Muscle of back (tissue), 3 donors: ENCODE measurements at regions not wholly inside any gene's neighbourhood (a gene's known extent, or its start where the extent isn't known, plus 50 kb on each side); places are given as distances from the start of the nearest gene placed in this dataset.
A peak's percentile ranks its signal among the peaks of the same experiment; 100 is the strongest.
"Not testable (repeated sequence)": the region's sequence is repeated elsewhere in the genome, so short reads cannot be mapped to it uniquely, and the experiment has no call there.

ENCODE experiments used
- DNase-seq, 3 donors: peaks; one replicate each; pipeline versions ENCODE4 v3.0.0 to v3.0.0-alpha.2; 2013

- DNase-seq, result no peak
Observed at GRCh38 chr6:6479785-6480184, 108.7 kb upstream of the LY86 start.

GRCh38 chr6:6482256-6482655 is 106.3 kb upstream of the LY86 start:
- no peak for DNase-seq

- DNase-seq, result no peak
Observed at GRCh38 chr6:6483168-6483567, 105.4 kb upstream of the LY86 start.

GRCh38 chr6:6483733-6484132 is 104.8 kb upstream of the LY86 start:
- DNase-seq, result no peak

GRCh38 chr6:6484681-6485080 is 103.8 kb upstream of the LY86 start:
- no peak for DNase-seq

- DNase-seq, result no peak
Observed at GRCh38 chr6:6486595-6486994, 101.9 kb upstream of the LY86 start.

- DNase-seq, result no peak
Observed at GRCh38 chr6:6491761-6492160, 96.8 kb upstream of the LY86 start.

- no peak for DNase-seq
Observed at GRCh38 chr6:6492675-6493074, 95.8 kb upstream of the LY86 start.

GRCh38 chr6:6494139-6494538 is 94.4 kb upstream of the LY86 start:
- not testable (repeated sequence) for DNase-seq

GRCh38 chr6:6494677-6495076 is 93.8 kb upstream of the LY86 start:
- peak in 2 of 3 donors; percentile 16 to 42 for DNase-seq

GRCh38 chr6:6495851-6496250 is 92.7 kb upstream of the LY86 start:
- no peak for DNase-seq

- no peak for DNase-seq
Observed at GRCh38 chr6:6497541-6497940, 91.0 kb upstream of the LY86 start.

- no peak for DNase-seq
Observed at GRCh38 chr6:6497976-6498375, 90.5 kb upstream of the LY86 start.

GRCh38 chr6:6503191-6503590 is 85.3 kb upstream of the LY86 start:
- DNase-seq, result no peak

GRCh38 chr6:6505111-6505510 is 83.4 kb upstream of the LY86 start:
- no peak for DNase-seq

GRCh38 chr6:6508643-6509042 is 79.9 kb upstream of the LY86 start:
- DNase-seq, result no peak

GRCh38 chr6:6509284-6509683 is 79.2 kb upstream of the LY86 start:
- no peak for DNase-seq

- peak in 1 of 3 donors; percentile 15 for DNase-seq
Observed at GRCh38 chr6:6512711-6513110, 75.8 kb upstream of the LY86 start.

- DNase-seq, result no peak
Observed at GRCh38 chr6:6515691-6516607, 72.6 kb upstream of the LY86 start.

GRCh38 chr6:6516666-6517458 is 71.7 kb upstream of the LY86 start:
- no peak for DNase-seq

- no peak for DNase-seq
Observed at GRCh38 chr6:6518631-6519427, 69.7 kb upstream of the LY86 start.

GRCh38 chr6:6521961-6522482 is 66.5 kb upstream of the LY86 start:
- DNase-seq, result no peak
